Natural killer cell (primary cell): ENCODE measurements at regions not wholly inside any gene's neighbourhood (a gene's known extent, or its start where the extent isn't known, plus 50 kb on each side); places are given as distances from the start of the nearest gene placed in this dataset.
A peak's percentile ranks its signal among the peaks of the same experiment; 100 is the strongest.

Experiments
- ATAC-seq, 3 donors: fragments of 150-1000 bp in 2 of 3; fragments of 200-7000 bp in 1 of 3; cut with Tn5 transposase; 1 replicate in 1 of 3; 2 replicates in 2 of 3; pipeline ENCODE4 v1.10.0; 2021; ENCODE audit warnings: mild to moderate bottlenecking in 2 of 3, moderate library complexity in 2 of 3
- DNase-seq, 2 donors: peaks; one replicate each; pipeline versions ENCODE4 v3.0.0 to v3.0.0-alpha.2; 2013 to 2021; ENCODE audit warnings: mixed read lengths in 1 of 2
- H3K27ac ChIP-seq: one replicate; pipeline ENCODE4 v1.5.1; 2013; ENCODE audit warnings: mild to moderate bottlenecking, low read length
- H3K27me3 ChIP-seq: one replicate; pipeline ENCODE4 v1.6.1; 2013; ENCODE audit warnings: low read length; ENCODE audit not compliant: control insufficient read depth, insufficient read depth
- H3K36me3 ChIP-seq: one replicate; pipeline ENCODE4 v1.6.1; 2013; ENCODE audit warnings: low read length; ENCODE audit not compliant: control insufficient read depth, insufficient read depth
- H3K4me1 ChIP-seq: one replicate; pipeline ENCODE4 v1.6.1; 2013; ENCODE audit warnings: low read length; ENCODE audit not compliant: control insufficient read depth, insufficient read depth
- H3K4me3 ChIP-seq: one replicate; pipeline ENCODE4 v1.5.1; 2013; ENCODE audit warnings: low read length
- H3K9me3 ChIP-seq: one replicate; pipeline ENCODE4 v1.6.1; 2013; ENCODE audit warnings: low read length; ENCODE audit not compliant: control insufficient read depth, insufficient read depth
- H3K27ac Mint-ChIP-seq, 2 donors: one replicate each; pipeline ENCODE4 v1.8.0; 2022; ENCODE audit warnings: mild to moderate bottlenecking in 2 of 2, mixed read lengths in 2 of 2, moderate library complexity in 1 of 2
- H3K27me3 Mint-ChIP-seq, 2 donors: one replicate each; pipeline ENCODE4 v1.8.0; 2022; ENCODE audit warnings: low read depth in 2 of 2, mixed read lengths in 2 of 2
- H3K36me3 Mint-ChIP-seq: one replicate; pipeline ENCODE4 v1.8.0; 2022; ENCODE audit warnings: mixed read lengths
- H3K4me1 Mint-ChIP-seq, 2 donors: one replicate each; pipeline ENCODE4 v1.8.0; 2022; ENCODE audit warnings: mixed read lengths in 2 of 2
- H3K4me3 Mint-ChIP-seq: one replicate; pipeline ENCODE4 v1.8.0; 2022; ENCODE audit warnings: mild to moderate bottlenecking, moderate library complexity, mixed read lengths
- H3K9me3 Mint-ChIP-seq, 2 donors: one replicate each; pipeline ENCODE4 v1.8.0; 2022; ENCODE audit warnings: mixed read lengths in 2 of 2
- CTCF ChIP-seq: fragments of 200-600 bp; IDR thresholded peaks from one replicate; pipeline ENCODE4 v1.8.0; 2022; ENCODE audit warnings: antibody characterized with exemption
- WGBS: methylation state at CpG from one replicate; pipeline ENCODE4 v1.1.7; 2013; ENCODE audit warnings: missing lambda C conversion rate; ENCODE audit not compliant: insufficient coverage; 5-methylcytosine and 5-hydroxymethylcytosine counted together
- intact Hi-C: fragments of 100-400 bp; cut with micrococcal nuclease; formaldehyde crosslinking; loops from one replicate; pipeline ENCODE4 v1.14.2; 2022

GRCh38 chr18:8910186-8910822, 192.2 kb upstream of the NDUFV2 start:
- H3K4me1 ChIP-seq: no peaks in the 10 kb centered on the region
- no peak overlapping the region for H3K27ac ChIP-seq
- no peak overlapping the region for H3K4me3 ChIP-seq
- Mint-ChIP-seq H3K4me1 (no peaks in the 10 kb centered on the region), H3K27ac (no peak overlapping the region), H3K27me3 (peaks cover 0 to 2% of the 10 kb centered on the region in 2 donors), H3K4me3 (no peak overlapping the region), H3K36me3 (no peaks in the 10 kb centered on the region), H3K9me3 (peaks cover 6 to 9% of the 10 kb centered on the region in 2 donors)
- intact Hi-C loops: no loop called here
- no peaks in the 10 kb centered on the region for H3K27me3 ChIP-seq
- ATAC-seq (no peak), DNase-seq (no peak)
- no peaks in the 10 kb centered on the region for H3K9me3 ChIP-seq
- no peaks in the 10 kb centered on the region for H3K36me3 ChIP-seq
- no peak for TF ChIP-seq CTCF
- WGBS: 86% methylated on average over 2 of the region's 4 CpGs

- Mint-ChIP-seq H3K27ac (no peak overlapping the region), H3K4me3 (no peak overlapping the region), H3K9me3 (peaks cover 4 to 9% of the 10 kb centered on the region in 2 donors), H3K4me1 (no peaks in the 10 kb centered on the region), H3K27me3 (peaks cover 0 to 2% of the 10 kb centered on the region in 2 donors), H3K36me3 (no peaks in the 10 kb centered on the region)
- no peaks in the 10 kb centered on the region for H3K4me1 ChIP-seq
- WGBS: 71% methylated on average over 1 of the region's 1 CpG
- H3K9me3 ChIP-seq: no peaks in the 10 kb centered on the region
- H3K27ac ChIP-seq: peak overlapping the region; percentile 41
- H3K36me3 ChIP-seq: no peaks in the 10 kb centered on the region
- no peak for TF ChIP-seq CTCF
- ATAC-seq: no peak
- H3K27me3 ChIP-seq: no peaks in the 10 kb centered on the region
- no peak overlapping the region for H3K4me3 ChIP-seq
- no peak for DNase-seq
- intact Hi-C loops: no loop called here
Observed at GRCh38 chr18:8910843-8911242, 191.7 kb upstream of the NDUFV2 start.

- intact Hi-C loops: no loop called here
- ATAC-seq (no peak), DNase-seq (no peak)
- Mint-ChIP-seq H3K27me3 (peaks cover 0 to 2% of the 10 kb centered on the region in 2 donors), H3K9me3 (peaks cover 2 to 9% of the 10 kb centered on the region in 2 donors), H3K4me3 (no peak overlapping the region), H3K36me3 (no peaks in the 10 kb centered on the region), H3K27ac (no peak overlapping the region), H3K4me1 (no peaks in the 10 kb centered on the region)
- 56% methylated on average over 4 of the region's 5 CpGs for WGBS
- Histone ChIP-seq H3K9me3 (no peaks in the 10 kb centered on the region), H3K4me3 (no peak overlapping the region), H3K27me3 (no peaks in the 10 kb centered on the region), H3K27ac (peak overlapping the region; percentile 71), H3K4me1 (no peaks in the 10 kb centered on the region), H3K36me3 (no peaks in the 10 kb centered on the region)
- no peak for TF ChIP-seq CTCF
Observed at GRCh38 chr18:8911408-8912340, 190.8 kb upstream of the NDUFV2 start.
